HepG2 (cell line): ENCODE measurements at regions not wholly inside any gene's neighbourhood (a gene's known extent, or its start where the extent isn't known, plus 50 kb on each side); places are given as distances from the start of the nearest gene placed in this dataset.

Source experiments
- ATAC-seq: fragments of 200-7000 bp; cut with Tn5 transposase; 3 replicates; pipeline ENCODE4 v1.9.1; 2020; ENCODE audit warnings: mild to moderate bottlenecking, moderate library complexity
- BruUV-seq: library from RNA; stranded (reverse); fragments of 400-500 nt; replicated peaks from 2 replicates; lab custom pipeline; 2021; lab: Mats Ljungman, UMichigan
- CTCF ChIA-PET: fragments of 300-600 bp; formaldehyde crosslinking; extraction: SDS; loops from one replicate; lab custom pipeline; 2021; ENCODE audit warnings: low total read pairs, inconsistent platforms, low intra/inter-chr PET ratio; lab: Yijun Ruan, JAX
- POLR2A ChIA-PET: fragments of 350-600 bp; sonication (Branson Sonifier 250); formaldehyde crosslinking; loops from one replicate; lab custom pipeline; 2020; ENCODE audit warnings: antibody characterized with exemption, inconsistent platforms; lab: Yijun Ruan, JAX
- DNase-seq: peaks from one replicate; pipeline ENCODE4 v3.0.0-alpha.2; 2015; ENCODE audit warnings: low spot score
- FAIRE-seq: peaks from 3 replicates; lab custom pipeline; 2011; peaks lifted over from hg19 to GRCh38; lab: Jason Lieb, UNC
- H2AFZ ChIP-seq: one replicate; pipeline ENCODE4 v1.6.1; 2011; ENCODE audit warnings: low read length, inconsistent platforms
- H3K27ac ChIP-seq: fragments of 300-600 bp; 3 replicates; pipeline ENCODE4 v1.8.0; 2011; ENCODE audit warnings: mixed run types, mild to moderate bottlenecking, mixed read lengths, low read length, inconsistent platforms; ENCODE audit not compliant: insufficient read depth; ENCODE audit errors: extremely low read length
- H3K27me3 ChIP-seq, 2 experiments: fragments of 200-600 bp in 1 of 2; 2 replicates in 1 of 2; 3 replicates in 1 of 2; pipeline versions ENCODE4 v1.6.0 to v1.8.0; 2011; ENCODE audit warnings: low read length in 2 of 2, mild to moderate bottlenecking in 2 of 2, moderate library complexity in 2 of 2, inconsistent platforms in 1 of 2; ENCODE audit not compliant: insufficient read depth in 2 of 2, control insufficient read depth in 1 of 2
- H3K36me3 ChIP-seq, 2 experiments: fragments of 200-600 bp in 1 of 2; replicated peaks in 1 of 2; 2 replicates in 1 of 2; 3 replicates in 1 of 2; pipeline versions ENCODE4 v1.5.1 to v1.8.0; 2011; ENCODE audit warnings: low read length in 2 of 2, inconsistent platforms in 1 of 2; ENCODE audit not compliant: insufficient read depth in 2 of 2, control insufficient read depth in 1 of 2
- H3K4me1 ChIP-seq: 2 replicates; pipeline ENCODE4 v1.5.1; 2012; ENCODE audit warnings: low read length, inconsistent platforms; ENCODE audit not compliant: insufficient read depth
- H3K4me2 ChIP-seq: 2 replicates; pipeline ENCODE4 v1.6.0; 2011; ENCODE audit warnings: low read depth, low read length, inconsistent platforms
- H3K4me3 ChIP-seq, 3 experiments: fragments of 200-600 bp in 1 of 3; sonication (generic), shearing (Covaris generic) in 1 of 3; replicated peaks in 1 of 3; 2 replicates each; pipeline ENCODE4 v1.5.1; 2011 to 2016; ENCODE audit warnings: low read length in 3 of 3, inconsistent platforms in 2 of 3, low read depth in 2 of 3, mild to moderate bottlenecking in 2 of 3, control low read depth in 1 of 3, mixed read lengths in 1 of 3; ENCODE audit not compliant: insufficient read depth in 1 of 3
- H3K79me2 ChIP-seq: one replicate; pipeline ENCODE4 v1.6.1; 2011; ENCODE audit warnings: low read length, inconsistent platforms; ENCODE audit not compliant: insufficient read depth
- H3K9ac ChIP-seq: 2 replicates; pipeline ENCODE4 v1.6.0; 2011; ENCODE audit warnings: mild to moderate bottlenecking, low read depth, low read length, inconsistent platforms; ENCODE audit not compliant: insufficient read depth
- H3K9me3 ChIP-seq: 2 replicates; pipeline ENCODE4 v1.5.1; 2012; ENCODE audit warnings: mild to moderate bottlenecking, low read length
- H4K20me1 ChIP-seq: 2 replicates; pipeline ENCODE4 v1.6.0; 2011; ENCODE audit warnings: inconsistent platforms, mild to moderate bottlenecking, low read length, moderate library complexity; ENCODE audit not compliant: insufficient read depth
- CREM ChIP-seq, 2 experiments: sonication (generic) in 1 of 2; formaldehyde crosslinking in 1 of 2; IDR thresholded peaks; 2 replicates each; pipeline versions ENCODE4 v1.4.0 to v1.6.1; 2016 to 2020; ENCODE audit warnings: antibody characterized with exemption in 1 of 2, mild to moderate bottlenecking in 1 of 2, missing genetic modification reagents in 1 of 2
- IKZF5 ChIP-seq: IDR thresholded peaks from 2 replicates; pipeline ENCODE4 v1.6.1; 2018; ENCODE audit warnings: missing genetic modification reagents, mild to moderate bottlenecking, missing compliant biosample characterization
- PREB ChIP-seq: sonication (generic); formaldehyde crosslinking; IDR thresholded peaks from 2 replicates; pipeline ENCODE4 v1.4.0; 2020; ENCODE audit warnings: missing genetic modification reagents
- ZFP1 ChIP-seq: IDR thresholded peaks from 2 replicates; pipeline ENCODE4 v1.6.1; 2016
- ZHX1 ChIP-seq: sonication (generic); formaldehyde crosslinking; IDR thresholded peaks from 2 replicates; pipeline ENCODE4 v1.8.1; 2022; ENCODE audit warnings: low read depth, mild to moderate bottlenecking, missing genetic modification reagents
- ZNF207 ChIP-seq: fragments of 450-650 bp; IDR thresholded peaks from 2 replicates; pipeline ENCODE4 v1.6.1; 2016; ENCODE audit warnings: antibody characterized with exemption, borderline replicate concordance
- ZNF263 ChIP-seq: sonication (generic); formaldehyde crosslinking; IDR thresholded peaks from 2 replicates; pipeline ENCODE4 v1.4.0; 2020; ENCODE audit warnings: missing genetic modification reagents
- ZNF850 ChIP-seq: sonication (generic); formaldehyde crosslinking; conservative IDR thresholded peaks from 2 replicates; pipeline ENCODE4 v1.9.0; 2021; ENCODE audit warnings: mild to moderate bottlenecking, missing genetic modification reagents
- ZSCAN21 ChIP-seq: sonication (generic); formaldehyde crosslinking; IDR thresholded peaks from 2 replicates; pipeline ENCODE4 v1.8.0; 2022; ENCODE audit warnings: mild to moderate bottlenecking, missing genetic modification reagents, moderate library complexity, borderline replicate concordance
- ZSCAN22 ChIP-seq: sonication (generic); formaldehyde crosslinking; IDR thresholded peaks from 2 replicates; pipeline ENCODE4 v1.4.0; 2020; ENCODE audit warnings: mild to moderate bottlenecking, missing genetic modification reagents
- WGBS: methylation state at CpG from one replicate; pipeline ENCODE4 v1.1.6; 2017; ENCODE audit warnings: low lambda C conversion rate; 5-methylcytosine and 5-hydroxymethylcytosine counted together
- in situ Hi-C: cut with HindIII; loops from 2 replicates; pipeline ENCODE4 v1.10.0; 2017; ENCODE audit warnings: low pct_unique_long_range_greater_than_20kb; ENCODE audit not compliant: extremely low pct_ligation_motif_present
- intact Hi-C: fragments of 100-400 bp; cut with micrococcal nuclease; formaldehyde crosslinking; loops from one replicate; pipeline ENCODE4 v1.10.0; 2022; ENCODE audit not compliant: unreplicated experiment
- TF ChIP-seq, protein P1 (sequence below): sonication (generic); formaldehyde crosslinking; conservative IDR thresholded peaks from 2 replicates; pipeline ENCODE4 v1.4.0; 2020; ENCODE audit warnings: missing genetic modification reagents
- TF ChIP-seq, protein P2 (sequence below): sonication (generic); formaldehyde crosslinking; IDR thresholded peaks from 2 replicates; pipeline ENCODE4 v1.8.1; 2023; ENCODE audit warnings: mild to moderate bottlenecking, missing genetic modification reagents
- TF ChIP-seq, protein P3 (sequence below): sonication (generic); formaldehyde crosslinking; IDR thresholded peaks from 2 replicates; pipeline ENCODE4 v1.8.0; 2022; ENCODE audit warnings: mild to moderate bottlenecking, missing genetic modification reagents, borderline replicate concordance

DNA sequence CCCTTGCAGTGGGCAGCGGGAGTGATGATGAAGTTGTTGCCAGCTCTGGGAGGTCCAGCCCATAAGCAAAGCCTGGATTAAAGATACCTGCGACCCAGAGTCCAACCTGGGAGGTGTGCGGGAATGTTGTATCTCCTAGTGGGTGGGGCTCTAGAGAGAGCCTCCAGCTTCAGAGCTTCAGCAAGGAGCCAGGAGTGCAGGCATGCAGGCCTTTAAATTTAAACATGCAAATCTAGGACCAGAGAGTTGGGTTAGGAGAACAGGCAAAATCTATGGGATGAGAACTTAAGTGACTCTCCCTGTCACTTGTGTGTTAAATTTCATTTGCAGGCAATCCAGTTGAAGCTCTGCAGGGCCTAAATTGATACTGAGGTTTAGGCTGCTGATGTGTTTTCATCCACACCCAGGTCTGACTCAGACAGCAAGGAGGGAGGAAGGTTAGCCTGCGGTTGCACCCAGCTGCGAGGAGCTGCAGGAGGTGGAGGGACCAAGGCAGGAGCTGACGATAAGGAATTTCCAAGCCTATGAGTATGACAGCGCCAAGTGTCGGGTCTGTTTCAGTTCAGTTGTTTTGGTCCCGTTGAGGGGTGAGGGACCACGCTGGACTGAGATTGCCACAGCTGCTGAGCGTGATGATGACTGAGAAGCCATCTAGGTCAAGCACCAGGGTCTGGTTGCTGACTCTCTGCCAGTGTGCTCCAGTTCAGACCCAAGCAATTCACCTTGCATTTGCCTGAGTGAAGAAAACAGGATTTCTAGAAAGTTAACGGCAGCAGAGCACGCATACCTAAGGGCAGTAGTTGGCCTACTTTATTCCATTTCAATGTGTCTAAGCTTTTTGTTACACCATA is 243.0 kb downstream of the ICE1 start:
- no peak overlapping the region for H2AFZ ChIP-seq
- in situ Hi-C loops, result no loop called here
- ChIA-PET POLR2A (no interaction called here), CTCF (no interaction called here)
- no peaks in the 10 kb centered on the region for H3K36me3 ChIP-seq
- no TSS peak for BruUV-seq
- peaks cover 0 to 13% of the 10 kb centered on the region in 2 experiments; a peak in 2 of 5 replicates for H3K27me3 ChIP-seq
- H3K9me3 ChIP-seq, result no peaks in the 10 kb centered on the region
- no peak for ATAC-seq
- H3K4me2 ChIP-seq, result no peak overlapping the region
- WGBS, result 19% methylated on average over 13 of the region's 13 CpGs
- H3K9ac ChIP-seq, result no peak overlapping the region
- no peaks in the 10 kb centered on the region for H4K20me1 ChIP-seq
- no peak for DNase-seq
- H3K4me1 ChIP-seq, result no peaks in the 10 kb centered on the region
- H3K79me2 ChIP-seq, result no peaks in the 10 kb centered on the region
- intact Hi-C loops, result no loop called here
- no peak for FAIRE-seq
- no peak overlapping the region for H3K4me3 ChIP-seq
- H3K27ac ChIP-seq, result no peak overlapping the region
- TF ChIP-seq ZFP1 (CRISPR knock-in tag), result no peak
- TF ChIP-seq ZHX1 (CRISPR knock-in tag), result no peak
- TF ChIP-seq PREB (CRISPR knock-in tag), result no peak
- no peak for TF ChIP-seq ZSCAN22 (CRISPR knock-in tag)
- TF ChIP-seq ZNF207, result no peak
- no peak for TF ChIP-seq ZSCAN21 (CRISPR knock-in tag)
- no peak for TF ChIP-seq ZNF263 (CRISPR knock-in tag)
- TF ChIP-seq IKZF5 (CRISPR knock-in tag), result no peak
- TF ChIP-seq, protein P1, sequence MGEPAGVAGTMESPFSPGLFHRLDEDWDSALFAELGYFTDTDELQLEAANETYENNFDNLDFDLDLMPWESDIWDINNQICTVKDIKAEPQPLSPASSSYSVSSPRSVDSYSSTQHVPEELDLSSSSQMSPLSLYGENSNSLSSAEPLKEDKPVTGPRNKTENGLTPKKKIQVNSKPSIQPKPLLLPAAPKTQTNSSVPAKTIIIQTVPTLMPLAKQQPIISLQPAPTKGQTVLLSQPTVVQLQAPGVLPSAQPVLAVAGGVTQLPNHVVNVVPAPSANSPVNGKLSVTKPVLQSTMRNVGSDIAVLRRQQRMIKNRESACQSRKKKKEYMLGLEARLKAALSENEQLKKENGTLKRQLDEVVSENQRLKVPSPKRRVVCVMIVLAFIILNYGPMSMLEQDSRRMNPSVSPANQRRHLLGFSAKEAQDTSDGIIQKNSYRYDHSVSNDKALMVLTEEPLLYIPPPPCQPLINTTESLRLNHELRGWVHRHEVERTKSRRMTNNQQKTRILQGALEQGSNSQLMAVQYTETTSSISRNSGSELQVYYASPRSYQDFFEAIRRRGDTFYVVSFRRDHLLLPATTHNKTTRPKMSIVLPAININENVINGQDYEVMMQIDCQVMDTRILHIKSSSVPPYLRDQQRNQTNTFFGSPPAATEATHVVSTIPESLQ (CRISPR knock-in tag), result no peak
- TF ChIP-seq, protein P2, sequence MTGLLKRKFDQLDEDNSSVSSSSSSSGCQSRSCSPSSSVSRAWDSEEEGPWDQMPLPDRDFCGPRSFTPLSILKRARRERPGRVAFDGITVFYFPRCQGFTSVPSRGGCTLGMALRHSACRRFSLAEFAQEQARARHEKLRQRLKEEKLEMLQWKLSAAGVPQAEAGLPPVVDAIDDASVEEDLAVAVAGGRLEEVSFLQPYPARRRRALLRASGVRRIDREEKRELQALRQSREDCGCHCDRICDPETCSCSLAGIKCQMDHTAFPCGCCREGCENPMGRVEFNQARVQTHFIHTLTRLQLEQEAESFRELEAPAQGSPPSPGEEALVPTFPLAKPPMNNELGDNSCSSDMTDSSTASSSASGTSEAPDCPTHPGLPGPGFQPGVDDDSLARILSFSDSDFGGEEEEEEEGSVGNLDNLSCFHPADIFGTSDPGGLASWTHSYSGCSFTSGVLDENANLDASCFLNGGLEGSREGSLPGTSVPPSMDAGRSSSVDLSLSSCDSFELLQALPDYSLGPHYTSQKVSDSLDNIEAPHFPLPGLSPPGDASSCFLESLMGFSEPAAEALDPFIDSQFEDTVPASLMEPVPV, result no peak
- TF ChIP-seq CREM (IDR thresholded peaks at IDR 0.05), result no peak
- no peak for TF ChIP-seq CREM (CRISPR knock-in tag; IDR thresholded peaks at IDR 0.05)
- TF ChIP-seq, protein P3, sequence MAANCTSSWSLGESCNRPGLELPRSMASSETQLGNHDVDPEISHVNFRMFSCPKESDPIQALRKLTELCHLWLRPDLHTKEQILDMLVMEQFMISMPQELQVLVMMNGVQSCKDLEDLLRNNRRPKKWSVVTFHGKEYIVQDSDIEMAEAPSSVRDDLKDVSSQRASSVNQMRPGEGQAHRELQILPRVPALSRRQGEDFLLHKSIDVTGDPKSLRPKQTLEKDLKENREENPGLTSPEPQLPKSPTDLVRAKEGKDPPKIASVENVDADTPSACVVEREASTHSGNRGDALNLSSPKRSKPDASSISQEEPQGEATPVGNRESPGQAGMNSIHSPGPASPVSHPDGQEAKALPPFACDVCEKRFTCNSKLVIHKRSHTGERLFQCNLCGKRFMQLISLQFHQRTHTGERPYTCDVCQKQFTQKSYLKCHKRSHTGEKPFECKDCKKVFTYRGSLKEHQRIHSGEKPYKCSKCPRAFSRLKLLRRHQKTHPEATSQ (CRISPR knock-in tag), result no peak
- TF ChIP-seq ZNF850 (CRISPR knock-in tag), result no peak
